PFSK-1 (cell line): ENCODE measurements at regions not wholly inside any gene's neighbourhood (a gene's known extent, or its start where the extent isn't known, plus 50 kb on each side); places are given as distances from the start of the nearest gene placed in this dataset.

Experiments used
- POLR2AphosphoS5 ChIP-seq: IDR thresholded peaks from 2 replicates; pipeline ENCODE4 v1.6.1; 2012; ENCODE audit warnings: low read depth, mild to moderate bottlenecking, control low read depth, low read length, moderate library complexity
- SIN3A ChIP-seq: IDR thresholded peaks from 2 replicates; pipeline ENCODE4 v1.6.1; 2012; ENCODE audit warnings: mild to moderate bottlenecking, low read length, moderate library complexity, borderline replicate concordance; ENCODE audit not compliant: insufficient read depth
- TAF1 ChIP-seq: IDR thresholded peaks from 2 replicates; pipeline ENCODE4 v1.6.1; 2012; ENCODE audit warnings: low read length, control low read depth, borderline replicate concordance; ENCODE audit not compliant: insufficient read depth

DNA sequence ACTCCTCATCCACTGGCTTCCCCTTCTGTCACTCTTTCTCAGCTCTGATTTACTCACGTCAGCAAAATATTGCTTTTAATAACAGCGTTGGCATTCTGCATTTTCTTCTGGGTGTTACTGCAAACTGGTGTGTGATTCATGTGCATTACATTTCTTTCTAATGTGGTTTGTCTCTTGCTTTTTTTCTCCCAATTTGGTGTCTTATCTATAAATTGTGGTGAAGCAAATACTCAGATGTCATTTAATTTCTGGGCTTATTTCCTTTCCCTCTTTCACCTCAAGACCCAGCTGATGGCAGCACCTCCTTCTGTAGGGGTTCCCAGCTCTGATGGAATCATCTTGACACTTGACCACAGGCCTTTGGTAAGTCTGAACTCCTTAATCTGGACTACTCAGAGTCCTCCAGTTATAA, 180.7 kb upstream of the ZNF618 start:
- no peak for TF ChIP-seq POLR2AphosphoS5
- no peak for TF ChIP-seq TAF1
- TF ChIP-seq SIN3A: no peak
